Neural progenitor cell (in vitro differentiated cells): ENCODE measurements at regions not wholly inside any gene's neighbourhood (a gene's known extent, or its start where the extent isn't known, plus 50 kb on each side); places are given as distances from the start of the nearest gene placed in this dataset.
"Not testable (repeated sequence)": the region's sequence is repeated elsewhere in the genome, so short reads cannot be mapped to it uniquely, and the experiment has no call there.

ENCODE experiments used
- DNase-seq: peaks from one replicate; pipeline ENCODE4 v3.0.0-alpha.2; 2016; ENCODE audit warnings: low spot score
- H2AFZ ChIP-seq: fragments of 200-600 bp; sonication (generic); replicated peaks from 2 replicates; pipeline ENCODE4 v1.6.1; 2016; ENCODE audit warnings: antibody characterized with exemption
- H3F3A ChIP-seq: fragments of 200-600 bp; sonication (generic); 2 replicates; pipeline ENCODE4 v1.6.1; 2016; ENCODE audit warnings: antibody characterized with exemption, low read depth
- H3K27ac ChIP-seq: fragments of 200-600 bp; sonication (generic); 2 replicates; pipeline ENCODE4 v1.5.1; 2016; ENCODE audit warnings: mild to moderate bottlenecking
- H3K27me3 ChIP-seq: fragments of 200-600 bp; sonication (generic); 2 replicates; pipeline ENCODE4 v1.6.1; 2016; ENCODE audit warnings: mild to moderate bottlenecking, moderate library complexity
- H3K36me3 ChIP-seq: fragments of 200-600 bp; sonication (generic); 2 replicates; pipeline ENCODE4 v1.5.1; 2016
- H3K4me1 ChIP-seq: fragments of 200-600 bp; sonication (generic); 2 replicates; pipeline ENCODE4 v1.6.1; 2016; ENCODE audit warnings: mixed run types
- H3K4me2 ChIP-seq: fragments of 200-600 bp; sonication (generic); 2 replicates; pipeline ENCODE4 v1.6.1; 2016
- H3K4me3 ChIP-seq: fragments of 200-600 bp; sonication (generic); 2 replicates; pipeline ENCODE4 v1.5.1; 2016
- H3K79me2 ChIP-seq: fragments of 200-600 bp; sonication (generic); 2 replicates; pipeline ENCODE4 v1.6.1; 2016; ENCODE audit warnings: low read depth
- H3K9ac ChIP-seq: fragments of 200-600 bp; sonication (generic); 2 replicates; pipeline ENCODE4 v1.6.1; 2016
- H3K9me3 ChIP-seq: fragments of 200-600 bp; sonication (generic); 2 replicates; pipeline ENCODE4 v1.5.1; 2016; ENCODE audit warnings: low read depth
- H4K20me1 ChIP-seq: fragments of 200-600 bp; sonication (generic); 2 replicates; pipeline ENCODE4 v1.6.1; 2016; ENCODE audit warnings: low read depth
- H3K27ac Mint-ChIP-seq: 3 replicates; pipeline ENCODE4 v1.8.0; 2021; ENCODE audit warnings: mixed read lengths
- H3K27me3 Mint-ChIP-seq: 2 replicates; pipeline ENCODE4 v1.8.0; 2022; ENCODE audit warnings: low read depth, mild to moderate bottlenecking, inconsistent platforms, moderate library complexity, mixed read lengths; ENCODE audit not compliant: insufficient read depth
- H3K36me3 Mint-ChIP-seq: 3 replicates; pipeline ENCODE4 v1.8.0; 2021; ENCODE audit warnings: mixed read lengths
- H3K4me1 Mint-ChIP-seq: 3 replicates; pipeline ENCODE4 v1.8.0; 2021; ENCODE audit warnings: mixed read lengths
- H3K4me3 Mint-ChIP-seq: 3 replicates; pipeline ENCODE4 v1.8.0; 2021; ENCODE audit warnings: mild to moderate bottlenecking, moderate library complexity, mixed read lengths
- H3K9me3 Mint-ChIP-seq: 3 replicates; pipeline ENCODE4 v1.8.0; 2020; ENCODE audit warnings: mixed read lengths
- CTCF ChIP-seq: fragments of 200-600 bp; sonication (generic); IDR thresholded peaks from 2 replicates; pipeline ENCODE4 v1.5.1; 2017; ENCODE audit warnings: antibody characterized with exemption, mild to moderate bottlenecking
- EZH2 ChIP-seq: fragments of 200-600 bp; sonication (generic); IDR thresholded peaks from 2 replicates; pipeline ENCODE4 v1.6.1; 2017; ENCODE audit warnings: antibody characterized with exemption, mild to moderate bottlenecking, moderate library complexity
- EZH2phosphoT487 ChIP-seq: fragments of 200-600 bp; sonication (generic); IDR thresholded peaks from 2 replicates; pipeline ENCODE4 v1.6.1; 2017; ENCODE audit warnings: antibody characterized with exemption

GRCh38 chr22:22989856-22990255, 80.5 kb upstream of the GNAZ start:
- H3F3A ChIP-seq = no peaks in the 10 kb centered on the region
- peaks cover 68% of the 10 kb centered on the region for H3K27me3 ChIP-seq
- no peaks in the 10 kb centered on the region for H3K4me1 ChIP-seq
- no peak overlapping the region for H3K27ac Mint-ChIP-seq
- H3K9me3 Mint-ChIP-seq = no peaks in the 10 kb centered on the region
- H3K4me2 ChIP-seq = no peak overlapping the region
- peaks cover 3% of the 10 kb centered on the region for H3K27me3 Mint-ChIP-seq
- H3K4me1 Mint-ChIP-seq = no peaks in the 10 kb centered on the region
- no peaks in the 10 kb centered on the region for H3K36me3 Mint-ChIP-seq
- H3K9me3 ChIP-seq = no peaks in the 10 kb centered on the region
- H3K4me3 ChIP-seq = no peak overlapping the region
- no peak overlapping the region for H3K4me3 Mint-ChIP-seq
- TF ChIP-seq EZH2phosphoT487 = no peak
- no peak for TF ChIP-seq EZH2
- no peak for TF ChIP-seq CTCF
- H4K20me1 ChIP-seq = no peaks in the 10 kb centered on the region
- H3K79me2 ChIP-seq = no peaks in the 10 kb centered on the region
- no peak overlapping the region for H3K9ac ChIP-seq
- DNase-seq = no peak
- no peaks in the 10 kb centered on the region for H3K36me3 ChIP-seq
- H3K27ac ChIP-seq = no peak overlapping the region
- H2AFZ ChIP-seq = no peak overlapping the region

- not testable (repeated sequence) for H3K9me3 Mint-ChIP-seq, H3K4me1 Mint-ChIP-seq, H3K27ac ChIP-seq, H3F3A ChIP-seq, H3K4me2 ChIP-seq, H3K9me3 ChIP-seq, H3K9ac ChIP-seq, H2AFZ ChIP-seq, H3K4me3 Mint-ChIP-seq, H3K27ac Mint-ChIP-seq, DNase-seq, H3K79me2 ChIP-seq, H4K20me1 ChIP-seq, H3K27me3 Mint-ChIP-seq, H3K4me3 ChIP-seq, H3K4me1 ChIP-seq, H3K36me3 Mint-ChIP-seq, H3K36me3 ChIP-seq
- peaks cover 69% of the 10 kb centered on the region for H3K27me3 ChIP-seq
Measured at GRCh38 chr22:22990711-22991505, 79.4 kb upstream of the GNAZ start.

- no peak overlapping the region for H3K9ac ChIP-seq
- H3K4me3 Mint-ChIP-seq = no peak overlapping the region
- H3K9me3 Mint-ChIP-seq = peaks cover 13% of the 10 kb centered on the region
- H3K36me3 ChIP-seq = no peaks in the 10 kb centered on the region
- no peak overlapping the region for H2AFZ ChIP-seq
- no peak overlapping the region for H3K27ac ChIP-seq
- H3F3A ChIP-seq = no peaks in the 10 kb centered on the region
- H3K4me2 ChIP-seq = no peak overlapping the region
- H3K27me3 ChIP-seq = peaks cover 79% of the 10 kb centered on the region
- no peak overlapping the region for H3K27ac Mint-ChIP-seq
- peaks cover 5% of the 10 kb centered on the region for H3K27me3 Mint-ChIP-seq
- no peaks in the 10 kb centered on the region for H3K4me1 Mint-ChIP-seq
- no peak for TF ChIP-seq EZH2phosphoT487
- no peak for DNase-seq
- H3K79me2 ChIP-seq = no peaks in the 10 kb centered on the region
- H3K36me3 Mint-ChIP-seq = no peaks in the 10 kb centered on the region
- H3K4me3 ChIP-seq = no peak overlapping the region
- no peaks in the 10 kb centered on the region for H4K20me1 ChIP-seq
- no peaks in the 10 kb centered on the region for H3K9me3 ChIP-seq
- no peaks in the 10 kb centered on the region for H3K4me1 ChIP-seq
Measured at GRCh38 chr22:22992474-22992873, 77.8 kb upstream of the GNAZ start.

GRCh38 chr22:22993184-22993583, 77.1 kb upstream of the GNAZ start:
- H3K4me2 ChIP-seq = no peak overlapping the region

More at GRCh38 chr22:22993184-22993583, 77.1 kb upstream of the GNAZ start:
- Mint-ChIP-seq H3K36me3 (no peaks in the 10 kb centered on the region), H3K4me3 (no peak overlapping the region), H3K27ac (no peak overlapping the region), H3K27me3 (peaks cover 5% of the 10 kb centered on the region), H3K4me1 (no peaks in the 10 kb centered on the region), H3K9me3 (peaks cover 19% of the 10 kb centered on the region)
- no peak for DNase-seq
- Histone ChIP-seq H3K9me3 (no peaks in the 10 kb centered on the region), H2AFZ (no peak overlapping the region), H3K4me1 (no peaks in the 10 kb centered on the region), H3K4me3 (no peak overlapping the region), H3K36me3 (no peaks in the 10 kb centered on the region), H3K27me3 (peaks cover 81% of the 10 kb centered on the region), H4K20me1 (no peaks in the 10 kb centered on the region), H3F3A (no peaks in the 10 kb centered on the region), H3K9ac (no peak overlapping the region), H3K79me2 (no peaks in the 10 kb centered on the region), H3K27ac (no peak overlapping the region)
- TF ChIP-seq EZH2phosphoT487 (no peak), EZH2 (no peak), CTCF (no peak)
